ENCODE measurements at regions not wholly inside any gene's neighbourhood (a gene's known extent, or its start where the extent isn't known, plus 50 kb on each side); places are given as distances from the start of the nearest gene placed in this dataset.

- TF ChIP-seq CTCF (IDR thresholded peaks at IDR 0.05; ENCODE audit: insufficient read depth, low read length, poor library complexity, severe bottlenecking), result no peak
- no peak for TF ChIP-seq EZH2phosphoT487 (conservative IDR thresholded peaks at IDR 0.05; ENCODE audit: low read length)
Measured at GRCh38 chr5:101012880-101013279, 109.8 kb upstream of the ST8SIA4 start.

Data from SU-DHL-6 (cell line).